GM19239 (cell line): ENCODE measurements at regions not wholly inside any gene's neighbourhood (a gene's known extent, or its start where the extent isn't known, plus 50 kb on each side); places are given as distances from the start of the nearest gene placed in this dataset.

Experiments
- DNase-seq: peaks from one replicate; pipeline ENCODE4 v3.0.0; 2011; ENCODE audit warnings: low spot score; ENCODE audit not compliant: insufficient read length
- FAIRE-seq: peaks from 2 replicates; lab custom pipeline; 2011; peaks lifted over from hg19 to GRCh38; lab: Jason Lieb, UNC

DNA sequence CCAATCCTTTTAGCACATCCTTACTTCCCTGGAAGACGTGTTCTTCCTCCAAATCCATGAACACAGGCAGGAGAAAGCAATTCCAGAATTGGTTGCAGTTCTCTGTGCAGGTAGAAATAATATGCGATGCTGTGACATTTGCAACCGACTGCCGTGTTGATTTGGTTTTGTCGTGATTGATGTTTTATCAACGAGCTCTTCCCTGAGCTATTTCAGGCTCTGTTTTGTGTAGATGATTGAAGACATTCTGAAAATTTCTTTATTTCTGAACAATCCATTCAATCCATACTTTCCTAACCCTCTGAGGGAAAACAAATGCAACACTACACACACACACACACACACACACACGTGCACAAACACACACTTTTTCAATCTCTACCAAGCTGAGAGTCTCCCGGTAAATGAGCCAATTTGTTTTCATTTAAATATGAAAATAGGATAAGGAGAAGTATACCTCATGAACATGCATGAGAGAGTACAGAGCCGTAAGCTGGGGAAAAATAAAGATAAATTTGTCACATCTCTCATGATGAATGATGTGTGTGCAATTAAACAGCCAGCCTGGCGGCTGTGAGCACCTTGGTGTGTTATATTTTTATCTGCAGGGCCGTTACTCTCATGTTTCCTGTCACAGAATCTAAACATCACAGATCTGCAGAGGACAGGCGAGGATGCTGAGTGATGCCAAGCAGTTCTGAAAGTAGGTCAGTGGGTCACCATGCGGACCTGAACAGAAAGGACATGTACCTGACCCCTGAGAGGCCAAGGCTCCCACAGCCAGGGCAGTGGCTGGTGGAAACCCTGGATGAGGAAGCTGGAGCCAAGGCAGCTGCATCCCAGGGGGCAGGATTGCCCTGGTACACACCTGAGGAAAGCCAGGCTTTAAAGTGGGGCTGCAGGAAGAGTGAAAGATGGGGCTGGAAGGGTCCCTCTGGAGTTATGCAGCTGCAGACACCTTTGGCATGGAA lies 64.8 kb downstream of the PDCL3 start:
- DNase-seq (no peak), FAIRE-seq (no peak)

DNA sequence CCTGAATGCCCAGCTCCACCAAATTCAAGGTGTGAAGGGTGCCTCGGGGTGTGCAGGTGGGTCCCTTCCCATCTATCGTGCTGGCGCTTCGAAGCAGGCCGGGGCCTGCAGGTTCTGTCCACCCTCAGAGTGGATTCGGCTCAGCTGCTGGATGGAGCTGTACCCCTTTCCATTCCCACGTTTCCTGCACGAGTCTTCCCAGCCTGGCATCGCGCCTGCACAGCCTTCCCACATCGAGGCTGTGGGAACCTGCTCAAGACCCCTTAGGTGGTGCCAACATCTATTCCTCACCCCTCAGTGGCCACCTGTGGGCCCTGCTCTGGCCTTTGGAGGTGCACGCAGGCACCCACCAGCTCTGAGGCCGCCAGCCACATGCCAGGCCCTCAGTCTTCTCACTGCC lies 65.7 kb downstream of the PDCL3 start:
- DNase-seq (no peak), FAIRE-seq (no peak)

GRCh38 chr2:100629309-100629708 lies 66.5 kb downstream of the PDCL3 start:
- DNase-seq, result no peak
- FAIRE-seq, result no peak

GRCh38 chr2:100630473-100630977 lies 67.7 kb downstream of the PDCL3 start:
- DNase-seq, result no peak
- FAIRE-seq, result no peak

- no peak for FAIRE-seq
- no peak for DNase-seq
Measured at GRCh38 chr2:100632037-100632436, 69.2 kb downstream of the PDCL3 start.

- FAIRE-seq, result peak; percentile 37
Measured at GRCh38 chr2:100632759-100633158, 70.0 kb downstream of the PDCL3 start.

GRCh38 chr2:100639588-100640390 lies 77.0 kb downstream of the PDCL3 start:
- FAIRE-seq (no peak), DNase-seq (no peak)

More at GRCh38 chr2:100632759-100633158, 70.0 kb downstream of the PDCL3 start:
- DNase-seq, result no peak

DNA sequence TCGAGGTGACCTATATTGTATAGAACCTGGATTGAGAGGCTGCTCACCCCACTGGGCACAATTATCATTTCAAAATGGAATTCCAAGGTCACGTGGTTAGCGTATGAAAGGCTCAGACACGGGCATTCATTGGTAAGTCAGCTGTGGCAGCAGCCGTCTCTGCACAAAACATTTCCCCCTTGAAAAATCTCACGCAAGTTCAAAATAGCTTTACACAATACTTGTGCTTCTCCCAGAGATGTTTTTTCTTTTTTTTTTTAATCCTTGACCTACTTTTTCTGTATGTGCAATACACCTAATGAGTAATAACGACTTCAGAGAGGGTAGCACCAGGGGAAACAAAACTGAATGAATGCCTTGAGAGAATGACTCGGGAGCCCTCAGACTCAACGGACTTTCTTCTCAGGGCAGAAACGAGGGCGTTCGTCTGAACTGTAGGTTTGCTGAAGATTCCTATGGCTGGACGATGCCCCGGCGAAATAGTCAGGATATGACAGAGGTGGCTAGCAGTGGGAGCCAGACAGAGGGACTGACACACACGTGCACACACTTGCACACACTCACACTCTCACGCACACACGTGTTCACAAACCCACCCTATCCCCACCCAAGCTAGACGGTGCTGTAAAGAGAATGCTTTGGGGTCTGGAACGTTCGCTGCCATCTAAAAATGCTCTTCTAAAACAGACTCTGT lies 77.8 kb downstream of the PDCL3 start:
- FAIRE-seq (no peak), DNase-seq (no peak)

GRCh38 chr2:100641125-100641435 lies 78.3 kb downstream of the PDCL3 start:
- FAIRE-seq (no peak), DNase-seq (no peak)

GRCh38 chr2:100642425-100642824 lies 79.6 kb downstream of the PDCL3 start:
- DNase-seq, result no peak
- FAIRE-seq, result no peak

GRCh38 chr2:100643467-100643866 lies 80.7 kb downstream of the PDCL3 start:
- FAIRE-seq, result no peak
- no peak for DNase-seq

- FAIRE-seq, result no peak
Measured at GRCh38 chr2:100643906-100644501, 81.2 kb downstream of the PDCL3 start.

DNA sequence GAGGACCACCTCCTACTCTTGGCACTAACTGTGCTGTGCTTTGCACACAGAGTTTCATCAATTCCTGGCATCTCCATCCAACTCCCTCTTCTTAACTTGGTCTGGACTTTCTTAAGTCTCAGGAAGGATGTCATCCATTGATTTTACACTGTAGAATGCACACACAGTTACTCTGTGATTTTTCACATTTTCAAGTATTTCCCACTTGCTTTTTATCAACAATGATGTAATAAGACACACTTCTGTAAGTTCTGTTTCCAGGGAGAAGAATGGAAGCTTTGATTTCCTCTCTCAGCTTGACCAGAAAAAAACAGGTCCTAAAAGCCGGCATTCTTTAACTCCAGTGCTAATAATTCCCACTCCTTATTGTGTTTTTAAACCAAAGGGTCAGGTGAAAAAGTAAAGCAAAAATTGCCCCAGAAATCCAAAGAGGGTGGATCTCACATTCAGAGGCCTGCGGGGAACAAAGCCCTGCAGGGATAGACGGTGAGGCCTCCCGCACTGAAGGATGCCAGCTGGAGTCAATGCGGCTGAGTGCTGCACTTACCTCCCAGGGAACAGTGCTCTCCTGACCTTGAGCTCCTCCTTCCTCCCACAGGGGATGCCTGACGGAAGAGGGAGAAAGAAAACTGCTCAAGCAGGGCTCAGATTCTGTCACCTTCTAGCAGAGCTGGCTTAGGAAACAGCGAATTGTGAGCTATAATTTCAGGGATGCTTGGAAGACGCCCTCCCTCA lies 83.1 kb downstream of the PDCL3 start:
- no peak for FAIRE-seq

More at GRCh38 chr2:100643906-100644501, 81.2 kb downstream of the PDCL3 start:
- DNase-seq, result no peak

GRCh38 chr2:100647709-100648108 lies 84.9 kb downstream of the PDCL3 start:
- no peak for DNase-seq
- FAIRE-seq, result no peak

More for the DNA sequence above, 83.1 kb downstream of the PDCL3 start:
- DNase-seq, result no peak

DNA sequence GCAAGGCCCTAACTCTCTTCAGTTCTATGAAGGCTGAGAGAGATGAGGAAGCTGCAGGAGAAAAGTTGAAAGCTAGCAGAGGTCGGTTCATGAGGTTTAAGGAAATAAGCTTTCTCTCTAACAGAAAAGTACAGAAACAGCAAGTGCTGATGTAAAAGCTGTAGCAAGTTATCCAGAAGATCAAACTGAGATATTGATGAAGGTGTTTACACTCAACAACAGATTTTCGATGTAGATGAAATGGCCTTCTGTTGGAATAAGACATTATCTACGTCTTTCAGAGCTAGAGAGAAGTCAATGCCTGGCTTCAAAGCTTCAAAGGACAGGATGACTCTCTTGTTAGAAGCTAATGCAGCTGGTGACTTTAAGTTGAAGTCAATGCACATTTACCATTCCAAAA lies 87.4 kb downstream of the PDCL3 start:
- DNase-seq, result no peak
- no peak for FAIRE-seq

- no peak for DNase-seq
- no peak for FAIRE-seq
Measured at GRCh38 chr2:100653449-100654035, 90.7 kb downstream of the PDCL3 start.

GRCh38 chr2:100654611-100655010 lies 91.8 kb downstream of the PDCL3 start:
- FAIRE-seq (no peak), DNase-seq (no peak)

DNA sequence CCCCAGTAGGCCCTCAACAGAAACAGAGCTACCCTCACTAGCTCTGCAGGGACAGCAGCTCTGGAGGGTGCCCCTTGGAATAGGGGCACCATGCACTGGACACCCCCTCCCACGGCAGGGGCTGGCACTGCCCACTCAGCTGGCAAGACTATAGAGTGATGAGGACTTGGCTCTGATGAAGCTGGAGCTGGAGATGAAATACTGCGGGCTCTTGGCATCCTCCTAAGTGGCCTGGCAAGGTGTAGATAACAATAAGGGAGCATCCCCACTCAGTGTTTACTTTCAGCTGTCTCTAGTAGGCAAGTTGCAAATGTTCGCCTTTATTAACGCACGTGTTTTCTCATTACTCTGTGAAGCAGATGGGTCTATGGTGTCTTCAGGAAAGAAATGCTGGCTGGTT lies 92.7 kb downstream of the PDCL3 start:
- FAIRE-seq, result no peak

GRCh38 chr2:100655936-100656534 lies 93.2 kb downstream of the PDCL3 start:
- no peak for FAIRE-seq

More for the DNA sequence above, 92.7 kb downstream of the PDCL3 start:
- DNase-seq, result no peak

More at GRCh38 chr2:100655936-100656534, 93.2 kb downstream of the PDCL3 start:
- no peak for DNase-seq
